ENCODE measurements at regions not wholly inside any gene's neighbourhood (a gene's known extent, or its start where the extent isn't known, plus 50 kb on each side); places are given as distances from the start of the nearest gene placed in this dataset.
A peak's percentile ranks its signal among the peaks of the same experiment; 100 is the strongest.
"Not testable (repeated sequence)": the region's sequence is repeated elsewhere in the genome, so short reads cannot be mapped to it uniquely, and the experiment has no call there.

DNA sequence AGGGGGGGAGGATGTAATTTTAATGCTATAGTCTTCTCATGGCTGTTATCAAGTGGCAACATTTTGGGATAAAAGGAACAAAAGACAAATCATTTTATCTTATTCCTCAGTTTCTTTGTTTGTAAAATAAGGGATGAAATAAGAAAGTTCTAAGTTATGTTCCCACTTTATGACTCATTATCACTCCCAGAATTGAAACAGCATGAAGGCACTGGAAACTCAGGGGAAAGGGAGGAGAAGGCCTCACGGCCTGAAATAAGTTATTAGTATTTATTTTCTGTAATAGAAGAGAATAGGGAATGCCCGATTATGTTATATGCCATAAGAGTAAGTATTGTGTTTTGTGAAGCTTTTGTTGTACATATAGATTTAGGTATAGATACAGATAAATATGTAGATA is 85.0 kb upstream of the NAMPT start:
- TF ChIP-seq GATA1 (IDR thresholded peaks at IDR 0.05; ENCODE audit: low read depth, low read length) (no peak), POLR2A (IDR thresholded peaks at IDR 0.05; ENCODE audit: low read length) (no peak)
- DNase-seq = no peak

GRCh38 chr7:106369352-106369751 is 84.6 kb upstream of the NAMPT start:
- DNase-seq = no peak
- no peak for TF ChIP-seq POLR2A (IDR thresholded peaks at IDR 0.05; ENCODE audit: low read length)
- TF ChIP-seq GATA1 (IDR thresholded peaks at IDR 0.05; ENCODE audit: low read depth, low read length) = no peak

DNA sequence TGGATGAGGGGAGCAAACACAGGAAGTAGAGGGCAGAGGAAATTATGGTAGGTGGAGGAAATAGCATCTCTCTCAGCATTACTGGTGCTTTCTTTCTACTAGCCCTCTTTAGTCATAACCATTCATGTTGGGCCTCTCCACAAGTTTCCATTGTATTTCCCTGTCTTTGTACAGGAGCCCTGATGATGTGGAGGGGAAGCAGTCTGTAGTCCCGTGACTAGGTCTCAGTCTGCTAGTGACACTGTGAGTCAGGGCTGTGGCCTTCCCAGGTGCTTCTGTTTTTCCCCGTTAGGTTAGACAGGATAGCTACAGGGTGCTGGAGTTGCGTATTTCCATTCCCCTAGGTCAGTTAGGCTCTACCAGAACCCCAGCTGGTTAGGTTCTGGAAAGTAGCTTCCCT is 82.9 kb upstream of the NAMPT start:
- DNase-seq = no peak
- TF ChIP-seq POLR2A (IDR thresholded peaks at IDR 0.05; ENCODE audit: low read length) (no peak), GATA1 (IDR thresholded peaks at IDR 0.05; ENCODE audit: low read depth, low read length) (no peak)

GRCh38 chr7:106367018-106367420 is 82.2 kb upstream of the NAMPT start:
- peak; percentile 8 to 45 for DNase-seq
- TF ChIP-seq POLR2A (IDR thresholded peaks at IDR 0.05; ENCODE audit: low read length) = no peak
- no peak for TF ChIP-seq GATA1 (IDR thresholded peaks at IDR 0.05; ENCODE audit: low read depth, low read length)

- peak; percentile 35 to 77 for DNase-seq
- TF ChIP-seq GATA1 (IDR thresholded peaks at IDR 0.05; ENCODE audit: low read depth, low read length) = no peak
- no peak for TF ChIP-seq POLR2A (IDR thresholded peaks at IDR 0.05; ENCODE audit: low read length)
These were observed 80.6 kb upstream of the NAMPT start for GRCh38 chr7:106365252-106366005.

GRCh38 chr7:106362507-106362906 is 77.7 kb upstream of the NAMPT start:
- DNase-seq = not testable (repeated sequence)

DNA sequence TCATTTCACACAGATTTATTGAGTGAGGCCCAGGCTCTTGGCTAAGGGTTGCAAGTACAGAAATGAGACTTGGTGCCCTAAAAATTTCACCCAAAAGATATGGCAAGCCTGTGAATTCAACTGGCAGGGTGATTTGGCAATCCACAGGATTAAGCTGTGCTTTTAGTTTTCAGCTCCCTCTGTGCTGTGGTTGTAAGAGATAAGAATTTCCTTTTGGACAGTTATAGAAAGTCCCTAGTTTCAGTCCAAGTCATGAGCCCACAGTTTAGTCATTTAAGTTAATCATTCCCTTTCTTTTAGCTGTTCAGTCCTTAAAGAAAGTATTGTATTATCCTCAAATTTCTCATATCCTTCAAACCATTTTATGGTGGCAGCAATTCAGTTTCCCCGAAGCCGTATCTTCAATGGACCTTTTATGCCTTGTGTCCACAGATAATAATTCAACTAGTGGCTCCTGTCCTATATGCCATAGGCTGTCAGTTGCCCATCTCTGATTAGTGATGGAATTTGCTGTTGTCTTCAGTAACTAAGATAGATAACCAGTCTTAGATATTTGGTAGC is 73.4 kb upstream of the NAMPT start:
- no peak for DNase-seq
- no peak for TF ChIP-seq GATA1 (IDR thresholded peaks at IDR 0.05; ENCODE audit: low read depth, low read length)
- TF ChIP-seq POLR2A (IDR thresholded peaks at IDR 0.05; ENCODE audit: low read length) = no peak

- TF ChIP-seq POLR2A (IDR thresholded peaks at IDR 0.05; ENCODE audit: low read length) (no peak), GATA1 (IDR thresholded peaks at IDR 0.05; ENCODE audit: low read depth, low read length) (no peak)
- no peak for DNase-seq
These were observed 72.9 kb upstream of the NAMPT start for GRCh38 chr7:106357675-106358074.

GRCh38 chr7:106354822-106355221 is 70.0 kb upstream of the NAMPT start:
- DNase-seq = no peak
- no peak for TF ChIP-seq POLR2A (IDR thresholded peaks at IDR 0.05; ENCODE audit: low read length)
- TF ChIP-seq GATA1 (IDR thresholded peaks at IDR 0.05; ENCODE audit: low read depth, low read length) = no peak

DNA sequence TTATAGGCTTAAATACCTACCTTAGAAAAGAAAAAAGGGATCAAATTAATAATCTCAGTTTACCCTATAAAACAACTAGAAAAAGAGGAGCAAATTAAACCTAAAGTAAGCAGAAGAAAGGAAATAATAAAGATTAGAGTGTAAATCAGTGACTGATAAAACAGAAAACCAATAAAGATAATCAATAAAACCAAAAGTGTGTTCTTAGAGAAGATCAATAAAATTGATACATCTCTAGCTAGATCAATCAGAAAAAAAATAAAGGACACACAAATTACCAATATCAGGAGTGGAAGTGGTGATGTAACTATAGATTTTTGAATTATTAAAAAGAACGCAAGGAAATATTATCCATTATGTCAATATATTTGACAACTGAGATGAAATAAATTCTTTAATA is 69.2 kb upstream of the NAMPT start:
- no peak for DNase-seq
- TF ChIP-seq POLR2A (IDR thresholded peaks at IDR 0.05; ENCODE audit: low read length) (no peak), GATA1 (IDR thresholded peaks at IDR 0.05; ENCODE audit: low read depth, low read length) (no peak)

- no peak for DNase-seq
- TF ChIP-seq POLR2A (IDR thresholded peaks at IDR 0.05; ENCODE audit: low read length) = no peak
- no peak for TF ChIP-seq GATA1 (IDR thresholded peaks at IDR 0.05; ENCODE audit: low read depth, low read length)
These were observed 63.4 kb upstream of the NAMPT start for GRCh38 chr7:106348231-106348630.

DNA sequence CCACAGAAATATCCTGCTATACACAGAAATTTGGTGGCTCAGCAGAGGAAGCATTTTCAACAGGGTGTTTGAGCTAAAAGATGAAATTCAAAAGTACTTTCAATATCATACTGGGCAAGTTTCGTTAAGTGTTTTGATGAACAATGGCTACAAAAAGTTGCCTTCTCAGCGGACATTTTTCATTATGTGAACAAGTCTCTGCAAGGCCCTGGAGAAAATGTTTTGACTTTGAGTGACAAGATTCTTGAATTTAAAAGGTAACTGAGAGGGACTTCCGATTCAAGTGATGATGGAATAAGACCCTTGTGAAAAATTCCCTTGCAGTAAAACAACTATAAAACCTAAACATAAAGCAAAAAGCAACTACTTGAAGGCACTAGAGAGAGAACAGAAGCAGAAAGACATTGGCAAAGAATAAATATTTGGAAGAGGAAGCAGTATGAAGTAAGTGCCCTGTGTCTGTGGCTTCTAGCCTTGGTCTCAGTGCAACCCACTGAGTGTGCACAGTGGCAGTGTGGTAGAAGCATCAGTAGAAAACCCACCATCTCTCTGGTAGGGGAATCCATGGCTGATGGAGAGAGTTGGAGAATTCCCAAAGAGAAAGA is 62.5 kb upstream of the NAMPT start:
- TF ChIP-seq GATA1 (IDR thresholded peaks at IDR 0.05; ENCODE audit: low read depth, low read length) = no peak
- TF ChIP-seq POLR2A (IDR thresholded peaks at IDR 0.05; ENCODE audit: low read length) = no peak
- DNase-seq = no peak

GRCh38 chr7:106346678-106347217 is 62.0 kb upstream of the NAMPT start:
- DNase-seq = peak in 1 of 2 experiments; percentile 9

GRCh38 chr7:106346167-106346677 is 61.4 kb upstream of the NAMPT start:
- TF ChIP-seq GATA1 (IDR thresholded peaks at IDR 0.05; ENCODE audit: low read depth, low read length) (no peak), POLR2A (IDR thresholded peaks at IDR 0.05; ENCODE audit: low read length) (no peak)
- DNase-seq = no peak

More at GRCh38 chr7:106346678-106347217, 62.0 kb upstream of the NAMPT start:
- TF ChIP-seq POLR2A (IDR thresholded peaks at IDR 0.05; ENCODE audit: low read length) = no peak
- no peak for TF ChIP-seq GATA1 (IDR thresholded peaks at IDR 0.05; ENCODE audit: low read depth, low read length)

Data from erythroblast (primary cell).